ENCODE measurements at regions not wholly inside any gene's neighbourhood (a gene's known extent, or its start where the extent isn't known, plus 50 kb on each side); places are given as distances from the start of the nearest gene placed in this dataset.

DNA sequence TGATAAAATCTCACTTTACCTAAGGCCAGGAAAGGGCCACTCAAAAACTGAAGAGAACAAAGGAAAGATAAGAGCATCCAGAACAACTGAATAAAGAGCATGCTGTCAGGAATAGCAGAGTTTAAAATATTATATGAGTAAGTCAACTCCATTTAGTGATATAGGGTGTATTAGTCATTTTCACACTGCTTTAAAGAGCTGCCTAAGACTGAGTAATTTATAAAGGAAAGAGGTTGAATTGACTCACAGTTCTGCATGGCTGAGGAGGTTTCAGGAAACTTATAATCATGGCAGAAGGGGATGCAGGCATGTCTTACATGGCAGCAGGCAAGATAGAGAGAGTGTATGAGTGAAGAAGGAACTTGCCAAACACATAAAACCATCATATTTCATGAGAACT, 778.0 kb upstream of the NECTIN3 start:
- no peak for TF ChIP-seq POLR2AphosphoS5 (IDR thresholded peaks at IDR 0.05; ENCODE audit: low read depth, low read length)
- no peak for TF ChIP-seq POLR2A (IDR thresholded peaks at IDR 0.05; ENCODE audit: low read depth, low read length)

Measured in GM12892 (cell line).